GM19468 (cell line): ENCODE measurements at regions not wholly inside any gene's neighbourhood (a gene's known extent, or its start where the extent isn't known, plus 50 kb on each side); places are given as distances from the start of the nearest gene placed in this dataset.

Experiments
- ATAC-seq: cut with Tn5 transposase; IDR thresholded peaks from one replicate; pipeline ENCODE4 v1.9.1; 2021; ENCODE audit warnings: mild to moderate bottlenecking, moderate library complexity, moderate number of reproducible peaks; ENCODE audit not compliant: unreplicated experiment; ENCODE audit errors: extremely low read depth

- ATAC-seq, result no peak
These were observed 93.9 kb upstream of the FTMT start for GRCh38 chr5:121757753-121758152.

- no peak for ATAC-seq
These were observed 93.1 kb upstream of the FTMT start for GRCh38 chr5:121758615-121759014.

GRCh38 chr5:121762426-121762825 is 89.3 kb upstream of the FTMT start:
- ATAC-seq, result no peak

GRCh38 chr5:121763665-121764064 is 88.0 kb upstream of the FTMT start:
- ATAC-seq, result no peak

- no peak for ATAC-seq
These were observed 71.3 kb upstream of the FTMT start for GRCh38 chr5:121780406-121780805.

- ATAC-seq, result no peak
These were observed 68.0 kb upstream of the FTMT start for GRCh38 chr5:121783700-121784099.

GRCh38 chr5:121793791-121794190 is 57.9 kb upstream of the FTMT start:
- no peak for ATAC-seq

GRCh38 chr5:121795511-121795910 is 56.2 kb upstream of the FTMT start:
- no peak for ATAC-seq

GRCh38 chr5:121797681-121798518 is 53.8 kb upstream of the FTMT start:
- no peak for ATAC-seq
